Mesothelial cell of epicardium (in vitro differentiated cells): ENCODE measurements at regions not wholly inside any gene's neighbourhood (a gene's known extent, or its start where the extent isn't known, plus 50 kb on each side); places are given as distances from the start of the nearest gene placed in this dataset.

Experiments used
- DNase-seq, 2 experiments: peaks; one replicate each; pipeline ENCODE4 v3.0.0; 2021; ENCODE audit warnings: low spot score in 2 of 2; ENCODE audit not compliant: unreplicated experiment in 2 of 2
- H3K27ac Mint-ChIP-seq: 2 replicates; pipeline ENCODE4 v1.8.0; 2021; ENCODE audit warnings: mixed read lengths
- H3K27me3 Mint-ChIP-seq: 2 replicates; pipeline ENCODE4 v1.8.0; 2021; ENCODE audit warnings: low read depth, mixed read lengths
- H3K36me3 Mint-ChIP-seq: 2 replicates; pipeline ENCODE4 v1.8.0; 2021; ENCODE audit warnings: mixed read lengths
- H3K4me1 Mint-ChIP-seq: 2 replicates; pipeline ENCODE4 v1.8.0; 2021; ENCODE audit warnings: mixed read lengths
- H3K4me3 Mint-ChIP-seq: 2 replicates; pipeline ENCODE4 v1.8.0; 2021; ENCODE audit warnings: mild to moderate bottlenecking, moderate library complexity, mixed read lengths
- H3K9me3 Mint-ChIP-seq: 2 replicates; pipeline ENCODE4 v1.8.0; 2021; ENCODE audit warnings: mixed read lengths
- CTCF ChIP-seq: fragments of 200-600 bp; sonication (generic); IDR thresholded peaks from one replicate; pipeline ENCODE4 v1.5.0; 2021; ENCODE audit warnings: antibody characterized with exemption; ENCODE audit not compliant: unreplicated experiment

- H3K27me3 Mint-ChIP-seq = no peaks in the 10 kb centered on the region
- no peak overlapping the region for H3K4me3 Mint-ChIP-seq
- no peak for DNase-seq
- H3K36me3 Mint-ChIP-seq = no peaks in the 10 kb centered on the region
- H3K9me3 Mint-ChIP-seq = no peaks in the 10 kb centered on the region
- no peak for TF ChIP-seq CTCF
- H3K4me1 Mint-ChIP-seq = no peaks in the 10 kb centered on the region
- no peak overlapping the region for H3K27ac Mint-ChIP-seq
Measured at GRCh38 chr13:65841156-65841555, 1389.0 kb downstream of the PCDH9 start.

GRCh38 chr13:65836066-65836465, 1394.1 kb downstream of the PCDH9 start:
- no peak for DNase-seq
- no peaks in the 10 kb centered on the region for H3K9me3 Mint-ChIP-seq
- H3K4me3 Mint-ChIP-seq = no peak overlapping the region
- H3K27me3 Mint-ChIP-seq = no peaks in the 10 kb centered on the region
- no peaks in the 10 kb centered on the region for H3K36me3 Mint-ChIP-seq
- H3K27ac Mint-ChIP-seq = no peak overlapping the region
- no peak for TF ChIP-seq CTCF
- H3K4me1 Mint-ChIP-seq = peaks cover 2% of the 10 kb centered on the region

GRCh38 chr13:65834897-65835296, 1395.2 kb downstream of the PCDH9 start:
- H3K4me1 Mint-ChIP-seq = peaks cover 2% of the 10 kb centered on the region
- H3K4me3 Mint-ChIP-seq = no peak overlapping the region
- H3K36me3 Mint-ChIP-seq = no peaks in the 10 kb centered on the region
- H3K9me3 Mint-ChIP-seq = no peaks in the 10 kb centered on the region
- H3K27ac Mint-ChIP-seq = no peak overlapping the region
- H3K27me3 Mint-ChIP-seq = no peaks in the 10 kb centered on the region
- DNase-seq = no peak
- no peak for TF ChIP-seq CTCF

- Mint-ChIP-seq H3K4me1 (no peaks in the 10 kb centered on the region), H3K4me3 (no peak overlapping the region), H3K27ac (no peak overlapping the region), H3K9me3 (no peaks in the 10 kb centered on the region), H3K27me3 (no peaks in the 10 kb centered on the region), H3K36me3 (no peaks in the 10 kb centered on the region)
- no peak for DNase-seq
- TF ChIP-seq CTCF = no peak
Measured at GRCh38 chr13:65830411-65831205, 1399.5 kb downstream of the PCDH9 start.

- Mint-ChIP-seq H3K27ac (no peak overlapping the region), H3K36me3 (no peaks in the 10 kb centered on the region), H3K4me1 (no peaks in the 10 kb centered on the region), H3K9me3 (no peaks in the 10 kb centered on the region), H3K27me3 (no peaks in the 10 kb centered on the region), H3K4me3 (no peak overlapping the region)
- no peak for TF ChIP-seq CTCF
- DNase-seq = no peak
Measured at GRCh38 chr13:65829241-65830008, 1400.7 kb downstream of the PCDH9 start.
